ENCODE measurements at regions not wholly inside any gene's neighbourhood (a gene's known extent, or its start where the extent isn't known, plus 50 kb on each side); places are given as distances from the start of the nearest gene placed in this dataset.

- no peak for DNase-seq
These were observed 221.7 kb downstream of the HAUS1 start for GRCh38 chr18:46325895-46326294.

- DNase-seq, result no peak
These were observed 225.6 kb downstream of the HAUS1 start for GRCh38 chr18:46329736-46330246.

GRCh38 chr18:46331316-46331715 lies 227.1 kb downstream of the HAUS1 start:
- DNase-seq, result no peak

- no peak for DNase-seq
These were observed 228.2 kb downstream of the HAUS1 start for GRCh38 chr18:46332286-46332801.

GRCh38 chr18:46332921-46333341 lies 228.7 kb downstream of the HAUS1 start:
- peak; percentile 42 for DNase-seq

GRCh38 chr18:46333431-46334135 lies 229.4 kb downstream of the HAUS1 start:
- DNase-seq, result peak; percentile 81

GRCh38 chr18:46334868-46335281 lies 230.7 kb downstream of the HAUS1 start:
- DNase-seq, result peak; percentile 53

- DNase-seq, result peak; percentile 14
These were observed 231.4 kb downstream of the HAUS1 start for GRCh38 chr18:46335534-46336101.

- DNase-seq, result no peak
These were observed 232.3 kb downstream of the HAUS1 start for GRCh38 chr18:46336278-46337111.

GRCh38 chr18:46337271-46337670 lies 233.1 kb downstream of the HAUS1 start:
- peak; percentile 76 for DNase-seq

GRCh38 chr18:46338205-46338604 lies 234.0 kb downstream of the HAUS1 start:
- DNase-seq, result peak; percentile 30

- DNase-seq, result no peak
These were observed 234.6 kb downstream of the HAUS1 start for GRCh38 chr18:46338766-46339165.

- DNase-seq, result no peak
These were observed 236.5 kb downstream of the HAUS1 start for GRCh38 chr18:46340716-46341115.

- no peak for DNase-seq
These were observed 237.9 kb downstream of the HAUS1 start for GRCh38 chr18:46341986-46342525.

- DNase-seq, result no peak
These were observed 239.3 kb downstream of the HAUS1 start for GRCh38 chr18:46343456-46343855.

- peak; percentile 68 for DNase-seq
These were observed 239.8 kb downstream of the HAUS1 start for GRCh38 chr18:46343931-46344372.

- DNase-seq, result peak; percentile 7
These were observed 240.4 kb downstream of the HAUS1 start for GRCh38 chr18:46344416-46345180.

GRCh38 chr18:46345181-46345465 lies 240.9 kb downstream of the HAUS1 start:
- DNase-seq, result no peak

GRCh38 chr18:46346213-46346612 lies 242.0 kb downstream of the HAUS1 start:
- DNase-seq, result no peak

GRCh38 chr18:46346896-46347630 lies 242.9 kb downstream of the HAUS1 start:
- no peak for DNase-seq

GRCh38 chr18:46350598-46351159 lies 246.5 kb downstream of the HAUS1 start:
- DNase-seq, result no peak
